Retinal pigment epithelial cell (primary cell): ENCODE measurements at regions not wholly inside any gene's neighbourhood (a gene's known extent, or its start where the extent isn't known, plus 50 kb on each side); places are given as distances from the start of the nearest gene placed in this dataset.
A peak's percentile ranks its signal among the peaks of the same experiment; 100 is the strongest.

Experiments used
- DNase-seq: peaks from one replicate; pipeline ENCODE4 v3.0.0-alpha.2; 2010; ENCODE audit warnings: low read depth
- H3K4me3 ChIP-seq: 2 replicates; pipeline ENCODE4 v1.5.1; 2011; ENCODE audit warnings: mild to moderate bottlenecking, low read length, control low read depth, moderate library complexity
- TF ChIP-seq, protein P1 (sequence below): conservative IDR thresholded peaks from 2 replicates; pipeline ENCODE4 v1.5.1; 2011; ENCODE audit warnings: low read depth, low read length, control low read depth, inconsistent platforms

DNA sequence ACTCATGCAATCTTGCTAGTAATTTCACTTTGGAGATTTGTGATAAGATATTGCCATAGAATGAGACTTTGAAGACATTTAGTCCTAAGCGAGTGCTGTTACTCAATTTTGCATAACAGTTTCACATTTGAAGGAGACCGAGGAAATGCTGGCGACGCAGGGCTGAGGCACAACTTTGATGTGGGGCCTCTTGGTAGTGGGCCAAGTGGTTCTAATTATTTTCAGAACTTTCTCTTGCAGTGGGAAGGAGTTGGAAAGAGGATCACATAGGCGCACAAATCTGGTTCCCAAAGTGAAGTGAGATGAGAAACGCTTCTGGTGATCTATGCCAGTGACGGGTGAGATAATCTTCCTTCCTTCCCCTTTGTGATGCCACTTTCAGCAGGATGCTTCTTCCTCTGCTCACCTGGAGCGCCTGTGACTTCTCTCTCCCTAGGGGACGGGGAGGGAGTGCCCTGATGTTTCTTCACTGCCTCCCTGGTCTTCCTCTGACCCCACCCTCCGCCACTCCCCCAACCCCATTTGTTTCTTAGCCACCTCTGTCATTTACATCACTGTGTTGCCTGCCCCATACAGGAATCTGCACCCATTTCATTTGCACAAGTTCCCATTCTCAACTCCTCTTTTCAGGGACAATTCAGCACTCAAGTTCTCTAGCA lies 138.9 kb upstream of the MID1 start:
- DNase-seq: no peak
- no peak overlapping the region for H3K4me3 ChIP-seq
- TF ChIP-seq, protein P1, sequence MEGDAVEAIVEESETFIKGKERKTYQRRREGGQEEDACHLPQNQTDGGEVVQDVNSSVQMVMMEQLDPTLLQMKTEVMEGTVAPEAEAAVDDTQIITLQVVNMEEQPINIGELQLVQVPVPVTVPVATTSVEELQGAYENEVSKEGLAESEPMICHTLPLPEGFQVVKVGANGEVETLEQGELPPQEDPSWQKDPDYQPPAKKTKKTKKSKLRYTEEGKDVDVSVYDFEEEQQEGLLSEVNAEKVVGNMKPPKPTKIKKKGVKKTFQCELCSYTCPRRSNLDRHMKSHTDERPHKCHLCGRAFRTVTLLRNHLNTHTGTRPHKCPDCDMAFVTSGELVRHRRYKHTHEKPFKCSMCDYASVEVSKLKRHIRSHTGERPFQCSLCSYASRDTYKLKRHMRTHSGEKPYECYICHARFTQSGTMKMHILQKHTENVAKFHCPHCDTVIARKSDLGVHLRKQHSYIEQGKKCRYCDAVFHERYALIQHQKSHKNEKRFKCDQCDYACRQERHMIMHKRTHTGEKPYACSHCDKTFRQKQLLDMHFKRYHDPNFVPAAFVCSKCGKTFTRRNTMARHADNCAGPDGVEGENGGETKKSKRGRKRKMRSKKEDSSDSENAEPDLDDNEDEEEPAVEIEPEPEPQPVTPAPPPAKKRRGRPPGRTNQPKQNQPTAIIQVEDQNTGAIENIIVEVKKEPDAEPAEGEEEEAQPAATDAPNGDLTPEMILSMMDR: no peak

DNA sequence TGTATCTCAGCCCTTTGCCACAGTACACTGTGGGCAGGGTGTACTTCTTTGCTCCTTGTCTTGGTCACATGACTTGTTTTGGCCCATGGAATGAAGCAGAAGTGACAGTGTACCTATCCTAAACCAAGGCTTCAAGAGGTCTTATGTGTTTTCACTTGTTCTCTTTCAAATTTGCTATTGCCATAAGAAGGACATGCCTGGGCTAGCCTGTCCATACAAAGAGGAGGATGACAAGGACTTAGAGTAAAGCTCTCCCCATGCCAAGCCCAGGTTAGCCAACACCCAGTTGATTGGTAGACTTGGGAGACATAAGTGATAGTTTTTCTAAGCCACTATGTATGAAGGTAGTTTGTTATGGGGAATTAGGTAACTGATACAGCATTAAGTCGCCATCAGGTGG lies 141.1 kb upstream of the MID1 start:
- H3K4me3 ChIP-seq: no peak overlapping the region
- no peak for DNase-seq
- TF ChIP-seq, protein P1: no peak

DNA sequence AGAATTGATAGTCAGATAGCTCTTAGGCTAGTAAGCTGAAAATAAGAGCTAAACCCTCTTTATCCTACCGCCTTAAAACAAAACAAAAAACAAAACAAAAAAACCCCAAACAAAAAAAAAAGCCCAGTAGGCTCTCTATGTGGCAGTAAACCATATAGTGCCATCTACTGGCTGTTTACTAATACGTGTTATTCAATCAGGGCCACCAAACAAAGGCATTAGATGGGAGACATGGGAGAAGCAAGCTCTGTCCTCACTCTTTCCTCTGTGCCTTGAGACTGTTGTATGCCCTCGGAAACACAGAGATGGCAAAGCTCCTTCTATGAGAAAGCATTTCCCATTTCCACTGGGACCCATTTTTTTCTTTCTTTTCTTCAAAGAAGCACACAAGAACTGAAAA lies 148.8 kb upstream of the MID1 start:
- H3K4me3 ChIP-seq: peak overlapping the region; percentile 2
- TF ChIP-seq, protein P1: peak; percentile 53
- DNase-seq: no peak

DNA sequence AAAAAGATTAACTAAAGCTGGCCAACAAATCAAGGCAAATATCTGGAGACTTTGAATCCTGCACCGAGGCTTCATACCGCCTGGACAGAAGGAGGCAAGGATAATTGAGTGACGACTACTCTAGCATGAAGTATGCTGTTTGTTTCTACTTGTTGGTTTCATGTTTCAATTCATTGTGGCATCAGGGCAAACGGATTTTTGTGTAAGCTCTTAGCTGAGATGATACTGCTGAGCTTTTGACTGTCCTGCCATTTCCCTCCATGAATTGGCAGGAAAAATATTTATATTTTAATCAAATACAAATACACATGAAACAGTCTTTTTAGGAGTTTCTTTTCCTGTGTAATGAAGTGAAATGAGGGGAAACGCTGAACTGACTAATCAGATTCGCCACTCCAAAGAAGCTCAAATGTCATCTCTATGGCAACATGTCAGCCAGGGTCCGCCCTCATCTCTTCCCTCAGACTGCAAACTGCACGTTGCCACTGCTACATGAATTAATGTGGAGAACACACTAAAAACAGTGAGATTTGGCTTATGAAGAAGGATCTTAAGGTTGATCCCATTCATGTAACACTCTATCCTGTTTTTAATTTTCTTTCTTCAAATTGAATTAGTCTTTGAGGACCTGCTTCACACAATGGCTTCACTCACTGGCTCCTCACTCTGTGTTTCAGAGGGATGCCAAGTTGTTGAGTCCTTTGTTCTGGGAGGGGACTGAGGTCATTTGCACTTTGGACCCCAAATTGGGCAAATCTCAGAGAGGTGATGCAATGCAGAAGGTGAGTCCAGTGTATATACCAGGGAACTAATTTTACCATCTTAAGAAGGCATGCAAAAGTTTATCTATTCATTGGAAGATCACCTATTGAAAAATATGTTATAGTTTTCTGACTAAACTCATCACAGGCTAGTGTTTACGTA lies 149.6 kb upstream of the MID1 start:
- peak overlapping the region; percentile 2 for H3K4me3 ChIP-seq
- TF ChIP-seq, protein P1: no peak
- DNase-seq: no peak

DNA sequence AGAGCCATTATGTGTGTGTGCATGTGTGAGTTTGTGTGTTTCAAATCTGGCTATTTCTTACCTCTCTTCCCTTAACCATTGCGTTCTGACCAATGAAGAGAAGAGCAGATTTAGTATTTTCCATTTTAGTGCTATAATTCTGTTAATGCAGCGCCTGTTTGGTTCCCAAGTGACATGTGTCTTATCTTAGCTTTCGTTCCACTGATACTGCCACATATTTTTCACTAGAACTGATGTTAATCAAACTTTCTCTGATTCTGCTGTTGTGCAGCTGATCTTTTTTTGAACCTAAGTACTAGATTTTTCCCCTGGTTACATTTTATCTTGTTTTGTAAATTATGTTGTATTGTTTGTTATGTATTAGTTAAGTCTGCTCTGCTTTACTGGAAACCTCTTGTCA lies 152.9 kb upstream of the MID1 start:
- TF ChIP-seq, protein P1: no peak
- DNase-seq: no peak

DNA sequence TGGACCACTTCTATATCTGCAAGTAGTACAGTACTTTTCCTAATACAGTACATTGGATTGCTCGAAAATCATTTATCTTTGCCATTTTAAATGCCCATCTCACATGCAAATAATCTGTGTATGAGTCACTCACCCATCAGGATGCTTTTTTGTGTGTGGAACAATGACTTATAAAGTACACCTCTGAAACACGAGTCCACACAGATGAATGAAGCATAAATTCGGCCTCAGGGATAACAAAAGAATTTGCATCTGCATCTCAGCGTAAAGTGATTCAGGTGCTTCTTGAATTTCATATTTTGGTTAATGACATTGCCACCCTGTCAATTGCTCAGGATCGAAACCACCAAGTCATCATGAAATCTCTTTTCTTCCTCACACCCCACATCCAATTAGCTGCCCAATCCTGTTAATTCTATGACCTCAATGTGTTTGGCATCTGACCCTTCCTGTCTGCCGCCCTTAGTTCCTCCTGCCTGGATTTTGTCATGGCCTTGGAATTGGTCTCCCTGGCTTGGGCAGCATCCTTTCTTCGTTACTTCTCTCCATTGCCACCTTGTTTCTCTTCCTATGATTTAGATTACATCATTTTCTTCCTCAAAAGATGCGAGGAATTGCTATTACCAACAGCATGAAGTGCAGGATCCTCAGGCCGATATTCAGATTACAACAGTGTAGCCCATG lies 161.6 kb upstream of the MID1 start:
- no peak for DNase-seq
- TF ChIP-seq, protein P1: no peak
- H3K4me3 ChIP-seq: no peak overlapping the region

More for the DNA sequence above, 152.9 kb upstream of the MID1 start:
- H3K4me3 ChIP-seq: no peak overlapping the region
